IPS-15b (cell line): ENCODE measurements at regions not wholly inside any gene's neighbourhood (a gene's known extent, or its start where the extent isn't known, plus 50 kb on each side); places are given as distances from the start of the nearest gene placed in this dataset.

Experiments used
- H3K27me3 ChIP-seq: one replicate; pipeline ENCODE4 v1.6.1; 2013; ENCODE audit warnings: low read length; ENCODE audit not compliant: control insufficient read depth, insufficient read depth
- H3K36me3 ChIP-seq: one replicate; pipeline ENCODE4 v1.6.1; 2013; ENCODE audit warnings: low read length; ENCODE audit not compliant: control insufficient read depth, insufficient read depth
- H3K4me1 ChIP-seq: one replicate; pipeline ENCODE4 v1.6.1; 2013; ENCODE audit warnings: mild to moderate bottlenecking, low read length; ENCODE audit not compliant: control insufficient read depth, insufficient read depth
- H3K4me3 ChIP-seq: one replicate; pipeline ENCODE4 v1.5.1; 2013; ENCODE audit warnings: low read depth, low read length
- H3K9ac ChIP-seq: one replicate; pipeline ENCODE4 v1.6.1; 2013; ENCODE audit warnings: low read depth, mild to moderate bottlenecking, low read length
- H3K9me3 ChIP-seq: one replicate; pipeline ENCODE4 v1.6.1; 2013; ENCODE audit warnings: mild to moderate bottlenecking, low read length; ENCODE audit not compliant: control insufficient read depth, insufficient read depth

DNA sequence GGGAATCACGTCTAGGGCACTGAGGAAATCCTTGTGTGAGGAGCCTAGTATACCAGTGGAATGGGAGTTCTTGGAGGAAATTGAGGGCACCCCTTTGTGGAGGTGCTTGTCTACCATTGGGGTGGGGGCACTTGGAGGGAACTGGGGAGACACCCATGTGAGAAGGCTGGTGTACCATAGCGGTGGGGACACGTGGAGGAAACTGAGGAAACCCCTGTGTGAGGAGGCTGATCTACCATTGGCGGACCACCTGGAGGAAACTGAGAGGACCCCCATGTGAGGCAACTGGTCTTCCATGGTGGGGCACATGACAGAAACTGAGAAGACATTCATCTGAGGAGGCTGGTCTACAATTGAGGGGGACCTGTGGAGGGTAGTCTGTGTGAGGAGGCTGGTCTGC, 164.5 kb downstream of the FBLN2 start:
- peaks cover 2% of the 10 kb centered on the region for H3K36me3 ChIP-seq
- no peak overlapping the region for H3K4me3 ChIP-seq
- no peaks in the 10 kb centered on the region for H3K27me3 ChIP-seq
- no peak overlapping the region for H3K9ac ChIP-seq
- no peaks in the 10 kb centered on the region for H3K9me3 ChIP-seq
- H3K4me1 ChIP-seq, result peaks cover 6% of the 10 kb centered on the region

DNA sequence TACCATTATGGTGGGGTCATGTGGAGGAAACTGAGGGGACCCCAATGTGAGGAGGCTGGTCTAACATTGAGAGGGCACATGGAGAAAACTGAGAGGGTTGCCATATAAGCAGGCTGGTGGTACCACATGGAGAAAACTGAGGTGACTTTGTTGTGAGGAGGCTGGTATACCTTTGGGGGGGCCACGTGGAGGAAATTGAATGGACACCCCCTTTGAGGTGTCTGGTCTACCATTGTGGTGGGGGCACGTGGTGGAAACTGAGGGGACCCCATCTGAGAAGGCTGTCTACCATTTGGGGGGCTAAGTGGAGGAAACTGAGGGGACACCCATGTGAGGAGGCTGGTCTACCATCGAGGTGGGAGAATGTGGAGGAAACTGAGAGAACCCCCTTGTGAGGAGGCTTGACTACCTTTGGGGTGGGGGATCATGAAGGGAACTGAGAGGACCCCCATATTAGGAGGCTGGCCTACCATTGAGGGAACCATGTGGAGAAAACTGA, 163.8 kb downstream of the FBLN2 start:
- no peak overlapping the region for H3K4me3 ChIP-seq
- peaks cover 6% of the 10 kb centered on the region for H3K4me1 ChIP-seq
- H3K27me3 ChIP-seq, result no peaks in the 10 kb centered on the region
- H3K36me3 ChIP-seq, result peaks cover 2% of the 10 kb centered on the region
- H3K9ac ChIP-seq, result no peak overlapping the region
- no peaks in the 10 kb centered on the region for H3K9me3 ChIP-seq

DNA sequence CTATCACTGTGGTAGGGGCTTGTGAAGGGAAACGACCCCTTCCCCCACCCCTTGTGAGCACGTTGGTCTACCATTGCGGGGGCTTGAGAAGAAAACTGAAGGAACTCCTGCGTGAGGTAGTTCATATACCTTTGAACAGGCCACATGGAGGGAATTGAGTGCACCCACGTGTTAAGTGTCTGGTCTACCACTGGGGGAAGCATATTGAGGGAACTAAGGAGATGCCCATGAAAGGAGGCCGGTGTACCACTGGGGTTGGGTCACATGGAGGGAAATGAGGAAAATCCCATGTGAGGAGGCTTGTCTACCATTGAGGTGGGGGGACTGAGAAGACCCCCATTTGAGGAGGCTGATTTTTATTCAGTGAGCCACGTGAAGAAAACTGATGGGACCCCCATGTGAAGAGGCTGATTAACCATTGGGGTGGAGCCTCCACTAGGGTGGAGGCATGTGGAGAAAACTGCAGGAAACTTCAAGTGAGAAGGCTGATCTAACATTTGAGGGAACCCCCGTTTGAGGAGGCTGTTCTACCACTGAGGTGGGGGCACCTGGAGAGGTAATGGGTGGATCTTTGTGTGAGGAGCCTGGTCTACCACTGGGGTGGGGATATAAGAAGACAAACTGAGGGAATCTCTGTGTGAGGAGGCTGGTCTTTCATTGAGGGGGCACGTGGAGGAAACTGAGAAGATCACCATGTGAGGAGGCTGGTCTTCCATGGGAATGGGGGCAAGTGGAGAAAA, 163.2 kb downstream of the FBLN2 start:
- H3K4me3 ChIP-seq, result no peak overlapping the region
- no peaks in the 10 kb centered on the region for H3K27me3 ChIP-seq
- no peaks in the 10 kb centered on the region for H3K9me3 ChIP-seq
- peaks cover 2% of the 10 kb centered on the region for H3K36me3 ChIP-seq
- H3K4me1 ChIP-seq, result peaks cover 2% of the 10 kb centered on the region
- no peak overlapping the region for H3K9ac ChIP-seq

DNA sequence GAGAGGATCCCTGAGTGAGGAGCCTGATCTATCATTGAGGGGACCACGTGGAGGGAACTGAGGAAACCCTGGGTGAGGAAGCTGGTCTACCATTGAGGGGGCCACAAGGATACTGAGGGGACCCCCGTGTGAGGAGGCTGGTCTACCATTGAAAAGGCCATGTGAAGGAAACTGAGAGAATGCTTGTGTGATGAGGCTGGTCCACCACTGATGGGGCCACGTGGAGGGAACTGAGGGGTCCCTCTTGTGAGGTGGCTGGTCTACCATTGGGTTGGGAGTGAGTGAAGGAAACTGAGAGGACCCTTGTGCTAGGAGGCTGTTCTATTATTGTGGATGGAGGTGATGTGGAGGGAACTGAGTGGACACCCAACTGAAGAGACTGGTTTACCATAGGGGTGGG, 161.3 kb downstream of the FBLN2 start:
- no peak overlapping the region for H3K4me3 ChIP-seq
- H3K9ac ChIP-seq, result no peak overlapping the region
- H3K4me1 ChIP-seq, result no peaks in the 10 kb centered on the region
- H3K27me3 ChIP-seq, result no peaks in the 10 kb centered on the region
- no peaks in the 10 kb centered on the region for H3K9me3 ChIP-seq
- H3K36me3 ChIP-seq, result peaks cover 2% of the 10 kb centered on the region

DNA sequence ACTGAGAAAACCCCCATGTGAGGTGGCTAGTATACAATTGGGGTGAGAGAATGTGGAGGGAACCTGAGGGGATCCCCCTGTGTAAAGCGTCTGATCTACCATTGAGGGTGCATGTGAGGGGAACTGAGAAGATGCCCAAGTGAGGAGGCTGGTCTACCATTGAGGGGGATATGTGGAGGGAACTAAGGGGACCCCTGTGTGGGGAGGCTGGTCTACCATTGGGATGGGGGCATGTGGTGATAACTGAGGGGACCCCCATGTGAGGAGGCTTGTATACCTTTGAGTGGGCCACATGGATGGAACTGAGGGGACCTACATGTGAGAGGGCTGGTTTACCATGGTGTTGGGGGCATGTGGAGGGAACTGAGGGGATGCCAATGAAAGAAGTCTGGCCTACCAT, 160.8 kb downstream of the FBLN2 start:
- no peak overlapping the region for H3K9ac ChIP-seq
- H3K4me3 ChIP-seq, result no peak overlapping the region
- H3K4me1 ChIP-seq, result no peaks in the 10 kb centered on the region
- H3K36me3 ChIP-seq, result peaks cover 2% of the 10 kb centered on the region
- H3K9me3 ChIP-seq, result no peaks in the 10 kb centered on the region
- H3K27me3 ChIP-seq, result no peaks in the 10 kb centered on the region

DNA sequence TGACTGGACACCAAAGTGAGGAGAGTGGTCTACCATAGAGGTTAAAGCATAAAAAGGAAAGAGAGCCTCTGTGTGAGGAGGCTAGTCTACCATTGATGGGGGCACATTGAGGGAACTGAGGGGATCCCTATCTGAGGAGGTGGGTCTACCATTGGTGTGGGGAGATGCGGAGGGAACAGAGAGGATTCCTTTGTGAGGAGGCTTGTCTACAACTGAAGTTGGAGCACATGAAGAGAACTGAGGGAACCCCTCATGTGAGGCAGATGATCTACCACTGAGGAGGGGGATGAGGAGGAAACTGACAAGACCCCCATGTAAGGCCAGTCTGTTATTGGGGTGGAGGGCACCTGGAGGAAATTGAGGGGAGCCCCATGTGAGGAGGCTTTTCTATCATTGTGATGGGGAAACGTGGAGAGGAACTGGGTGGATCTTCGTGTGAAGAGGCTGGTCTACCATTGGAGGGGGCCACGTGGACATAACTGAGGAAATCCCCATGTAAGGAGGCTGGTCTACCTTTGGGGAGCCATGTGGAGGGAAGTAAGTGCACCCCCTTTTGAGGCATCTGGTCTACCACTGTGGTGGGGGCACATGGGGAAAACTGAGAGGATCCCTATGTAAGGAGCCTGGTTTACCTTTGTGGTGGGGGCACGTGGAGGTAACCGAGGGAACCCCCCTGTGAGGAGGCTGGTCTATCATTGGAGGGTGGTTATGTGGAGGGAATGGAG, 160.1 kb downstream of the FBLN2 start:
- no peaks in the 10 kb centered on the region for H3K9me3 ChIP-seq

DNA sequence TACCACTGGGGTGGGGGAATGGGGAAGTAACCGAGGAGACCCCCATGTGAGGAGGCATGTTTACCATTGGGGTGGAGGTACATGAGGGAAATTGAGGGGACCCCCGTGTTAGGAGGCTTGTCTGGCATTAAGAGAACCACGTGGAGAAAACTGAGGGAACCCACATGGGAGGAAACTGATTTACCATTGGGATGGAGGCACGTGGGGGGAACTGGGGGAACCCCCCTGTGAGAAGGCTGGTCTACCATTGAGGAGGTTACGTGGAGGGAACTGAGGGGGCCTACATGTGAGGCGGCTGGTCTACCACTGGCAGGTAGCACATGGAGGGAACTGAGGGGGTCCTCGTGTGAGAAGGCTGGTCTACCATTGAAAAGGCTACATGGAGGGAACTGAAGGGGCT, 159.4 kb downstream of the FBLN2 start:
- H3K9me3 ChIP-seq, result no peaks in the 10 kb centered on the region
- peaks cover 2% of the 10 kb centered on the region for H3K36me3 ChIP-seq
- H3K9ac ChIP-seq, result no peak overlapping the region
- H3K27me3 ChIP-seq, result no peaks in the 10 kb centered on the region
- H3K4me1 ChIP-seq, result no peaks in the 10 kb centered on the region
- no peak overlapping the region for H3K4me3 ChIP-seq

More for the DNA sequence above, 160.1 kb downstream of the FBLN2 start:
- Histone ChIP-seq H3K9ac (no peak overlapping the region), H3K36me3 (peaks cover 2% of the 10 kb centered on the region), H3K27me3 (no peaks in the 10 kb centered on the region), H3K4me1 (no peaks in the 10 kb centered on the region), H3K4me3 (no peak overlapping the region)

DNA sequence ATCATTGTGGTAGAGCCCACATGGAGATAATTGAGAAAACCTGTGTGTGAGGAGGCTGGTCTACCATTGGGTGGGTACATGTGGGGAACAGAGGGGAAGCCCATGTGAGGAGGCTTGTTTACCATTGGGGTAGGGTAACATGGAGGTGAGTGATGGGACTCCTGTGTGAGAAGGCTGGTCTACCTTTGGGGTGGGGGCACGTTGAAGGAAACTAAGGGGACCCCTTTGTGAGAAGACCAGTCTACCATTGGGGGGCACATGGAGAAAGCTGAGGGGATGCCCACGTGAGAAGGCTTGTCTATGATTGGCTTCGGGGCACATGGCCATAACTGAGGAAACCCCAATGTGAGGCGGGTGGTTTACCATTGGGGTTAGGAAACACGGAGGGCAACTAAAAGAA, 158.5 kb downstream of the FBLN2 start:
- H3K4me1 ChIP-seq, result no peaks in the 10 kb centered on the region
- H3K36me3 ChIP-seq, result peaks cover 2% of the 10 kb centered on the region
- no peaks in the 10 kb centered on the region for H3K27me3 ChIP-seq
- H3K9ac ChIP-seq, result no peak overlapping the region
- no peaks in the 10 kb centered on the region for H3K9me3 ChIP-seq
- no peak overlapping the region for H3K4me3 ChIP-seq

DNA sequence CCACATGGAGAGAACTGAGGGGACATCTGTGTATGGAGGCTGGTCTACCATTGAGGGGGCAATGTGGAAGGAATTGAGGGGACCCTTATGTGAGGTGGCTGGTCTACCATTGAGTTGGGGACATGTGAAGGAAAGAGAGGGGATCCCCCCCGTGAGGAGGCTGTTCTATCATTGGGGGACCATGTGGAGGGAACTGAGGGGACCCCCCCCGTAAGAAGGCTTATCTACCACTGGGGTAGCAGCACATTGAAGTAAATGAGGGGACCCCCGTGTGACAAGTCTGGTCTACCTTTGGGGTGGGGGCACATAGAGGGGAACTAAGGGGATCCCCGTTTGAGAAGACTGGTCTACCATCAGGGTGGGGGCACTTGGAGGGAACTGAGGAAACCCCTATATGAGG, 158.0 kb downstream of the FBLN2 start:
- Histone ChIP-seq H3K36me3 (peaks cover 2% of the 10 kb centered on the region), H3K9me3 (no peaks in the 10 kb centered on the region)

DNA sequence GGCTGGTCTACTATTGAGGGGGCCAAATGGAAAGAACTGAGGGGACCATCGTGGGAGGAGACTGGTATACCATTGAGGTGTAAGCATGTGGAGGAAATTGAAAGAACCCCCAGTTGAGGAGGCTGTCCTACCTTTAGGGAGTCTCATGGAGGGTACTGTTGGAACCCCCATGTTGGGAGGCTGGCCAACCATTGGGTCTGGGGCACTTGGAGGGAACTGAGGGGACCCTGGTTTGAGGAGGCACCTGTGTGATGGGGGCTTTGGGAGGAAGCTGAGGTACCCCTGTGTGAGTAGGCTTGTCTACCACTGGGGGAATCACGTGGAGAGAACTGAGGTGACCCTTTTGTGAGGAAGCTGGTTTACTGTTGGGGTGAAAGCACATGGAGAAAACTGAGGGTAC, 157.5 kb downstream of the FBLN2 start:
- H3K9me3 ChIP-seq, result no peaks in the 10 kb centered on the region
- H3K4me3 ChIP-seq, result no peak overlapping the region
- H3K27me3 ChIP-seq, result no peaks in the 10 kb centered on the region

More for the DNA sequence above, 158.0 kb downstream of the FBLN2 start:
- Histone ChIP-seq H3K27me3 (no peaks in the 10 kb centered on the region), H3K4me1 (no peaks in the 10 kb centered on the region), H3K4me3 (no peak overlapping the region), H3K9ac (no peak overlapping the region)

DNA sequence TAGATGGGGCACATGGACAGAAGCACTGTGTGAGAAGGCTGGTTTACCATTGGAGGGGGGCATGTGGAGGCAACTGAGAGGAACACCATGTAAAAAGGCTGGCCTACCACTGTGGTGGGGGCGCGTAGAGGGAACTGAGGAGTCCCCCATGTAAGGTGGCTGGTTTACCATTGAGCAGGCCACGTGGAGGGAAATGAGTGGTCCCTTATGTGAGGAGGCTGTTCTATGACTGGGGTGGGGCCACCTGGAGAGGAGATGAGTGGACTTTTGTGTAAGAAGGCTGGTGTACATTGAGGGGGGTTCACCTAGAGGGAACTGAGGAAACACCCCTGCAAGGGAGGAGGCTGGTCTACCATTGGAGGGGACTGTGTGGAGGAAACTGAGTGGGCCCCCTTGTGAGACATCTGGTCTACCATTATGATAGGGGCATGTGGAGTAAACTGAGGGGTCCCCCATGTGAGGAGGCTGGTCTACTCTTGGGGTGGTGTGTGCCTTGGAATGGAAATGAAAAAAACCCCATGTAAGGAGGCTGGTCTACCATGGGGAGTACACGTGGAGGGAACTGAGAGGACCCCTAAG, 156.9 kb downstream of the FBLN2 start:
- no peaks in the 10 kb centered on the region for H3K36me3 ChIP-seq
- H3K9ac ChIP-seq, result no peak overlapping the region
- H3K4me3 ChIP-seq, result no peak overlapping the region
- no peaks in the 10 kb centered on the region for H3K27me3 ChIP-seq
- no peaks in the 10 kb centered on the region for H3K4me1 ChIP-seq
- no peaks in the 10 kb centered on the region for H3K9me3 ChIP-seq

More for the DNA sequence above, 157.5 kb downstream of the FBLN2 start:
- peaks cover 2% of the 10 kb centered on the region for H3K36me3 ChIP-seq
- no peak overlapping the region for H3K9ac ChIP-seq
- H3K4me1 ChIP-seq, result no peaks in the 10 kb centered on the region

DNA sequence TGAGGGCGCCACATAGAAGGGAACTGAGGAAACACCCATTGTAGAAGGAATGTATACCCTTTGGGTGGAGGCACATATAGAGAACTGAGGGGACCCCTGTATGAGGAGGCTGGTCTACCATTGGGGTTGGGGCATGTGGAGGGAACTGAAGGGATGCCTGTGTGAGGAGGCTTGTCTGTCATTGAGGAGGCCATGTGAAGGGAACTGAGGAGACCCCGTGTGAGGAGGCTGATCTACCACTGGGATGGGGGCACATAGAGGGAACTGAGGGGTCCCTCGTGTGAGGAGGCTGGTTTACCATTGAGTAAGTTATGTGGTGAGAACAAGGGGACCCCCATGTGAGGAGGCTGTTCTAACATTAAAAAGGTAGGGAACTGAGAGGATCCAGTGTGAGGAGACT, 156.1 kb downstream of the FBLN2 start:
- Histone ChIP-seq H3K4me1 (peaks cover 2% of the 10 kb centered on the region), H3K27me3 (no peaks in the 10 kb centered on the region), H3K4me3 (no peak overlapping the region), H3K9me3 (no peaks in the 10 kb centered on the region), H3K9ac (no peak overlapping the region), H3K36me3 (no peaks in the 10 kb centered on the region)
